IPS-15b (cell line): ENCODE measurements at regions not wholly inside any gene's neighbourhood (a gene's known extent, or its start where the extent isn't known, plus 50 kb on each side); places are given as distances from the start of the nearest gene placed in this dataset.

Experiments
- H3K27me3 ChIP-seq: one replicate; pipeline ENCODE4 v1.6.1; 2013; ENCODE audit warnings: low read length; ENCODE audit not compliant: control insufficient read depth, insufficient read depth
- H3K36me3 ChIP-seq: one replicate; pipeline ENCODE4 v1.6.1; 2013; ENCODE audit warnings: low read length; ENCODE audit not compliant: control insufficient read depth, insufficient read depth
- H3K4me1 ChIP-seq: one replicate; pipeline ENCODE4 v1.6.1; 2013; ENCODE audit warnings: mild to moderate bottlenecking, low read length; ENCODE audit not compliant: control insufficient read depth, insufficient read depth
- H3K4me3 ChIP-seq: one replicate; pipeline ENCODE4 v1.5.1; 2013; ENCODE audit warnings: low read depth, low read length
- H3K9ac ChIP-seq: one replicate; pipeline ENCODE4 v1.6.1; 2013; ENCODE audit warnings: low read depth, mild to moderate bottlenecking, low read length
- H3K9me3 ChIP-seq: one replicate; pipeline ENCODE4 v1.6.1; 2013; ENCODE audit warnings: mild to moderate bottlenecking, low read length; ENCODE audit not compliant: control insufficient read depth, insufficient read depth

- H3K4me1 ChIP-seq = peaks cover 9% of the 10 kb centered on the region
- H3K27me3 ChIP-seq = peaks cover 11% of the 10 kb centered on the region
- H3K4me3 ChIP-seq = no peak overlapping the region
- no peak overlapping the region for H3K9ac ChIP-seq
- no peaks in the 10 kb centered on the region for H3K9me3 ChIP-seq
- no peaks in the 10 kb centered on the region for H3K36me3 ChIP-seq
Measured at GRCh38 chr13:29924482-29925350, 74.3 kb upstream of the UBL3 start.

GRCh38 chr13:29923554-29924481, 73.4 kb upstream of the UBL3 start:
- Histone ChIP-seq H3K9ac (peak overlapping the region; percentile 38), H3K4me3 (no peak overlapping the region), H3K9me3 (no peaks in the 10 kb centered on the region), H3K4me1 (peaks cover 9% of the 10 kb centered on the region), H3K27me3 (peaks cover 11% of the 10 kb centered on the region), H3K36me3 (no peaks in the 10 kb centered on the region)

- Histone ChIP-seq H3K9ac (no peak overlapping the region), H3K4me1 (peaks cover 9% of the 10 kb centered on the region)
Measured at GRCh38 chr13:29922896-29923295, 72.5 kb upstream of the UBL3 start.

GRCh38 chr13:29922281-29922821, 71.9 kb upstream of the UBL3 start:
- Histone ChIP-seq H3K9me3 (no peaks in the 10 kb centered on the region), H3K27me3 (peaks cover 11% of the 10 kb centered on the region), H3K4me1 (peaks cover 9% of the 10 kb centered on the region), H3K9ac (no peak overlapping the region), H3K36me3 (no peaks in the 10 kb centered on the region), H3K4me3 (no peak overlapping the region)

More at GRCh38 chr13:29922896-29923295, 72.5 kb upstream of the UBL3 start:
- H3K9me3 ChIP-seq = no peaks in the 10 kb centered on the region
- H3K4me3 ChIP-seq = no peak overlapping the region
- H3K27me3 ChIP-seq = peaks cover 11% of the 10 kb centered on the region
- H3K36me3 ChIP-seq = no peaks in the 10 kb centered on the region

- H3K27me3 ChIP-seq = peaks cover 11% of the 10 kb centered on the region
- H3K4me3 ChIP-seq = no peak overlapping the region
- no peaks in the 10 kb centered on the region for H3K9me3 ChIP-seq
- no peak overlapping the region for H3K9ac ChIP-seq
- H3K4me1 ChIP-seq = peaks cover 9% of the 10 kb centered on the region
- H3K36me3 ChIP-seq = no peaks in the 10 kb centered on the region
Measured at GRCh38 chr13:29921542-29921941, 71.1 kb upstream of the UBL3 start.

- Histone ChIP-seq H3K27me3 (peaks cover 11% of the 10 kb centered on the region), H3K9ac (no peak overlapping the region), H3K9me3 (no peaks in the 10 kb centered on the region), H3K36me3 (no peaks in the 10 kb centered on the region), H3K4me3 (no peak overlapping the region), H3K4me1 (peaks cover 9% of the 10 kb centered on the region)
Measured at GRCh38 chr13:29920025-29920643, 69.7 kb upstream of the UBL3 start.

GRCh38 chr13:29918845-29919244, 68.4 kb upstream of the UBL3 start:
- Histone ChIP-seq H3K4me1 (peaks cover 5% of the 10 kb centered on the region), H3K9me3 (no peaks in the 10 kb centered on the region), H3K4me3 (no peak overlapping the region), H3K27me3 (peaks cover 7% of the 10 kb centered on the region), H3K36me3 (no peaks in the 10 kb centered on the region), H3K9ac (no peak overlapping the region)

GRCh38 chr13:29917650-29918049, 67.2 kb upstream of the UBL3 start:
- Histone ChIP-seq H3K4me3 (no peak overlapping the region), H3K27me3 (no peaks in the 10 kb centered on the region), H3K36me3 (no peaks in the 10 kb centered on the region), H3K4me1 (no peaks in the 10 kb centered on the region), H3K9ac (no peak overlapping the region), H3K9me3 (no peaks in the 10 kb centered on the region)

- Histone ChIP-seq H3K36me3 (no peaks in the 10 kb centered on the region), H3K4me1 (no peaks in the 10 kb centered on the region), H3K9ac (no peak overlapping the region), H3K4me3 (no peak overlapping the region), H3K9me3 (no peaks in the 10 kb centered on the region), H3K27me3 (no peaks in the 10 kb centered on the region)
Measured at GRCh38 chr13:29914581-29914980, 64.2 kb upstream of the UBL3 start.

- H3K4me3 ChIP-seq = no peak overlapping the region
- no peaks in the 10 kb centered on the region for H3K36me3 ChIP-seq
- no peaks in the 10 kb centered on the region for H3K27me3 ChIP-seq
- H3K9ac ChIP-seq = no peak overlapping the region
- no peaks in the 10 kb centered on the region for H3K4me1 ChIP-seq
- H3K9me3 ChIP-seq = no peaks in the 10 kb centered on the region
Measured at GRCh38 chr13:29911781-29912418, 61.5 kb upstream of the UBL3 start.
